HPDE6-E6E7 (cell line): ENCODE measurements at regions not wholly inside any gene's neighbourhood (a gene's known extent, or its start where the extent isn't known, plus 50 kb on each side); places are given as distances from the start of the nearest gene placed in this dataset.
A peak's percentile ranks its signal among the peaks of the same experiment; 100 is the strongest.
"Not testable (repeated sequence)": the region's sequence is repeated elsewhere in the genome, so short reads cannot be mapped to it uniquely, and the experiment has no call there.

ENCODE experiments used
- DNase-seq: peaks from one replicate; pipeline ENCODE4 v3.0.0; 2011; ENCODE audit warnings: missing footprints; ENCODE audit errors: extremely low spot score

DNA sequence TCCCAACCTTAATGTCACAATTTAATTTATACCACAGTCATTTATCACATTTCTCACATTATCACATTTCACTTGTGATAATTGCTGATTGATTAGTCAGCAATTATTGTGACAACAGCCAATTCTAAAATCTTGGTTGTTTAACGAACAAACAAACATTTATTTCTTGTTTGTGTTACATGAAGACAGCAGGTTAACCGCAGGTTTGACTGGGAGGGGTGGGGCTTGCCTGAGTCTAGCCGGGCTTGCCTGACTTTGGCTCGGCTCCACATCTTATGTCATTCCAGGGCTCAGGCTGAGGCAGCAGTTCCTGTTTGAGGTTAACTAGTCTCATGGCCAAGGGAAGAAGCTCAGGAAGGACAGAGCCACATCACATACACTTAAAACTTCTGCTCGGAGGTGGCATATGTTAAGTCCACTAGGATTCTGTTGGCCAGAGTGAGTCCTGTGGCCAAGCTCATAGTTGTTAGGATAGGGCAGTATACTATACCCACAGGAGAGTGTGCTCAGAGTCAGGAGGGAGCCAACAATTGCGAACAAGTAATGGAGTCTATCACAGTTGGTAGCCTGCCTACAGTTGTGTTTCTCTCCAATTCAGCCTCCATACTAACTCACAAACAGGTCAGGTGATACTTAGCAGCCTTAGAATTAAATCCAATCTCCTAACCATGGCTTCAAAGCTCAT is 90.0 kb upstream of the IFNGR1 start:
- peak; percentile 76 for DNase-seq

DNA sequence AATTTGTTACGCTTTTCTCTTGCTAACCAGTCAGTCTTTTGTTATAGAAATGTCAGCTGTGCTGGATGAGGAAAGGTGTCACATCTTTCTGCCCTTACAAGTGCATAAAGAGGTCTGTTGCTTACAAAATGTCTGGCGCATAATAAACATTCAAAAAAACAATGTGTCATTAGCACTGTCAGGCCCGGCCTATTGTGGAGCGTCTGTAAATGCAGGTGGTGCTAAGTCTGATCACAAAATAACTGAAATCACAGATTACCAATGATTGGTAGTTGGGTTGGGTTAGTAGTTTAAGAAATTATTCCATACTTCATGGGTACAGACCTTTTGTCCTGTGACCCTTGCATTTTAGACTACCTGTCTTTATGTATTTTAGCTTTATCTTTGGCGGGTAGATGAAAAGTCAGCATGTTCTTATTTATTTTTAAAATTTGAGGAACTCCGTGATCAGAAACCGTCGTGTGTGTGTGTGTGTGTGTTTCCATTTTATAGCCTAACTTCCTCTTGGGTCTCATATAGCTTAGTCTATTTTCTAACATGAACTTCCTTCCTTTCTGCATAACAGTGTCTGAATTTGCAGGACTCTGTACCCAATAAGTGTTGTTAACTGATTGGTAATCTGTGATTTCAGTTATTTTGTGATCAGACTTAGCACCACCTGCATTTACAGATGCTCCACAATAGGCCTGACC is 88.1 kb upstream of the IFNGR1 start:
- DNase-seq, result no peak

DNA sequence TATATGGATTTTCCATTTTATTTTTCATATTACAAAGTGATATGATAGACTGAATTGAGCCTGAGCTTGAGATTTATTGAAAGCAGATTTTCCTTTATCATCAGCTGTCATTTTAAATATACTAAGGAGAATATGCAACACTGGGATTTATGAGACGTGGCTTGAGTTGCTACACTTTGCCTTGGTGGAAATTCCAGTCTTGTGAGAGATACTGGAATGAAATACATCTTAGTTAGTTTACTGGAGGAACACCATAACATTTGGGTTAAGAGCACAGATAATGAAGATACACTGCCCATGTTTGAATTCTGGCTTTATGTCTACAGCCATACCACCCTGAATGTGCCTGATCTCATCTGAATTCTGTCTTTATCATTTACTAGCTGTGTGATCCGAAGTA is 86.5 kb upstream of the IFNGR1 start:
- DNase-seq, result no peak

DNA sequence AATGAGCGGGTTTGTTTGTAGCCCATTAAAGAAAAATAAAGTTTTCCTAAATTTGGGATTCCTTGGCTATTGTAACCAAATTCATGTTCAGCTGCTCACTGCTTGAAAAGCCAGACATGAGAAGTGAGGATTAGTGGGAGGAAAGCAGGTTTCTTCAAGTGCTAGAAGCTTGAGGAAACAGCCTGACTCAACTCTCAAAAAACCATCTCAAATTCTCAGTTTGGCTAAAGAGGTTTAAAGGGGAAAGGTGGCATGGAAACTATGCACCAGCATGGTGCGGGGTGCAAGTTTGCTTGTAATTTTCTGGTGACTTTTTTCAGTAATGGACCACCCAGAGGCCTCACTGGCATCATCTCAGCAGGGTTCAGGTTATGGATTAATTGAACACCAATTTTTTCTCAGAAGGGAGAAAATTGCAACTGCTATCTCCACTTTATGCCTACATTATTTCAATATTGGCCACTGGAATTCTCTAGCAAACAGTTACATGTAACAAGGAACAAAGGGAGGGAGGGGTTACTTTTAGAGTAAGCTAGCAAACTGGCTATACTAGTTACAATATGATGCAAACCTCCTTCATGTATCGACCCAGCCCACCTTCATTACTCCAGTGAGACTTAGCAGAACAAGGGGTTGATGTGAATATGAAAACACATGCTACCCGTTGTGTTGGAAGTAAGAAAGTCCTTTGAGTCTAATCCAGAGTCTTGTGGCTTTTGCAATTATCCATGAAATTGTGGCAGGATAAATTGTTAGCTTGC is 85.0 kb upstream of the IFNGR1 start:
- no peak for DNase-seq

DNA sequence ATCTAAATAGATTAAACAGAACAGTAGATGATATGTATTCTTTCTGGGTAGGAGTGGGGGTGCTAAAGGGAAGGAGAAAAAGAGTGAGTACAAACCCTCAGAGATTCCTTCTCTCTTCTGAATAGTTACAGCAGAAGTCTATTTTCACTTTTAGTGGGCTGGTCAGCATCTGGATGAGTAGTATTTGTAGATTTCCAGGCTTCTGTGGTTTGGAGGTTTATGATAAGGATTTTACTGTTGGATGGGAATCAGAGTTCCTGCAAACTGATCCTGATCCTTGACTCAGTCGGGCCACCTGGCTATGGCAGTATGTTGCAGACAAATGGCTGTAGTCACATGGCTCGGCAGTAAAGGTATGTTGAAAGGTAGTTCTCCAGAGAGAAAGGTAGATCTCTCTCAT is 84.3 kb upstream of the IFNGR1 start:
- no peak for DNase-seq

DNA sequence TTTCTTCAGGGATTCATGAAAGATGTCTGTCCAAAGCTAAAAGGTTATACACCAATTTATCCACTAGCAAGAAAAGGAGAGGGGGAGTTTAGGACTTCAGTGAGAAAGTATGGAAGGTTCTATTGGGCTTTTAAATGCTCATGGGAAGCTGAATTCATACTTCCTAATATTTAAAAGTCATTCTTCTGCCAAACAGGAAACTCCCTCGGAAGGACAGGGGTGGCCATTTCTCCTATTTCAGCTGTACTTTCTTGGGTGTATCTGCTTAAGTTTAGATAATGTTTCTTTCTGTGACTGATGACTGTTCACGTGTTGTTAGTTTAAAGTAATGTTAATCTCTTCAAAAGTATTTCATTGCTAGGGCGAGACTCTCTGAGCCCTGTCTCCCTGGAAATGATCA is 80.5 kb upstream of the IFNGR1 start:
- DNase-seq, result no peak

DNA sequence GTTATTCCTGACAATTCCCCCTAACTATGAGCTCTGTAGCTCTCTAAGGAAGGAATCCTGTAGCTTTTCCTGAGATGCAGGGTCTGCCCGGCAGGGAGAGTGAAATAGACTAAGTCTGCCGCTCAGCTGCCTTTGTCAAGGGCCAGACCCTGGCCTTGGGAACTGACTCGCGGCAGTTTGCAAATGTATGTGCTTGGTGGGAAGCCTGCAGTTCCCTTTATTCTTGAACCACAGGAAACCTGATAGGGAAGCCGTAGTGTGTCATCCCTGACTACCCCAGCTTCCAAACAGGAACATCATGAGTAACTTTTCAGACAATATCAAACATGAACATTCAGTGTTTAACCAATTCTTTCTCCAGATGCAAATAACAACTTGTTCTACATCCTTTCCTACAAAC is 78.7 kb upstream of the IFNGR1 start:
- DNase-seq, result peak; percentile 32

DNA sequence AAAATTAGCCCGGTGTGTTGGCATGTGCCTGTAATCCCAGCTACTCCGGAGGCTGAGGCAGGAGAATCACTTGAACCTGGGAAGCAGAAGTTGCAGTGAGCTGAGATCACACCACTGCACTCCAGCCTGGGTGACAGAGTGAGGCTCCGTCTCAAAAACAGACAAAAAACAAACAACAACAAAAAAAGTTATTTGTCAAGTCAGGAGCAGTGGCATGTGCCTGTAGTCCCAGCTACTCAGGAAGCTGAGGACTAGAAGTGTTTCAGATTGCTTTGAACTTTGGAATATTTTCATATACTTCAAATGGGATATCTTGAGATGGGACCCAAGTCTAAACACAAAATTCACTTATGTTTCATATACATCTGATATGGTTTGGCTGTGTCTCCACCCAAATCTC is 73.1 kb upstream of the IFNGR1 start:
- not testable (repeated sequence) for DNase-seq

DNA sequence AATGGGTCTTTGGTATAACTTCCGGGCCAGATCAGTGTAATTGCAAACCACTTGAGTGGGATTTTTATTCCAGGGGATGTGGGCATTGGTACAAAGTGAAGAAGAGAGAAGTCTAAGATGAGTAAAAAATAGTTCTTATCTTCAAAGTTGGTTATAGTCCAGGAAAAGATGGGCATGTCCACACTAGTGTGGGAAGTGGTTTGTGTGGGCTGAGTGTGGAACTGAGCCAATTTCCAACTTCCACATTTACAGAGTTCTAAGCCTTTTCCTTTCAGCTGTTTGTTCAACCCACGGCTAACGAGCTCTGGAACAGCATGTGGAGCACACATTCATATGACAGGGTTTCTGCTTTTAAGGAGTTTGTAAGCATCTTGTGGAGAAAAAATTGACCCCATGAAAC is 72.3 kb upstream of the IFNGR1 start:
- no peak for DNase-seq

DNA sequence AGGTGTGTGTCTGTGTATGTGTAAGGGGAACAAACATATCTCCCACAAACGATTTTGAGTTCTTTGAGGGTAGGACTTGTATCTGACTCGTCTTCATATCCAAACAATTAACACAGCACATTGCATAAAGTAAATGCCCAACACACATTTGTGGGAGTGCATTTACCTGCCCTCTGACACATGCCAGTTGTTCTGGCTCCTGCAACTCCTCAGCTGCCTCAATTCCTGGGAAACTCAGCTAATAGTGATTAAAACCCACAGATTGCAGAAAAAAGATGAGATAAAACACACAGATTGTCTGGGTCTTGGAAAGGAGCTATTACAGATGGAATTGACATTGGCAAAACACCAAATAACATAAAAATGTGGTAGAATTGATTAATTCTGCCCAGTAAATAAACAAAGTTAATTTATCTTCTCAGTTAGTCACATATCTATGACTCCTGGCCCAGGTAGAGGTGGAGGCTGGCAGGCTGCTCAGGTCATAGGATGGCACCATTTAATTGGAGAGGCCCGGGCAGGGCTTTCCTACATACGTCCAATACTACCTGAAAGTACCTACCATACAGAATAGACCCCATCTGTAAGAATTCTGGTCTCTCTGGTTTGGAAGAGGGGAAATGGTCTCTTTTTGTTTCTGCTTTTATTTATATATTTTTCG is 71.5 kb upstream of the IFNGR1 start:
- no peak for DNase-seq

DNA sequence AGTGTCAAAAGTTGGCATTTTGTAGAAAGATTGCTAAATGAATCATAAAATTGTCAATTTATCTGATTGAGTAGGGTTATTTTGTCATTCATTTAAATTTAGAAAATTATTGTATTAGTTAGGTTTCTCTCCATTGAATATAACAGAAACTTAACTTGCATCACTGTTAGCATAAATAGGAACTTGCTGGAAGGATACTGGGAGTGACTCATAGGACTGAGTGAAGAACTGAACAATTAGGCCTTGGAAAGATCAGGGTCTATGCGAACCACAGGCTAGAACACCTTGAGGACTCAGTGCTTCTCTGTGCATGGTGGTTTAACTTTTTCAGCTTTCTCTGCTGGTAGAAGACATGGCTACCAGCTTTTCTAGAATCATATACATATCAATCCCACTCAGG is 67.7 kb upstream of the IFNGR1 start:
- DNase-seq, result no peak

DNA sequence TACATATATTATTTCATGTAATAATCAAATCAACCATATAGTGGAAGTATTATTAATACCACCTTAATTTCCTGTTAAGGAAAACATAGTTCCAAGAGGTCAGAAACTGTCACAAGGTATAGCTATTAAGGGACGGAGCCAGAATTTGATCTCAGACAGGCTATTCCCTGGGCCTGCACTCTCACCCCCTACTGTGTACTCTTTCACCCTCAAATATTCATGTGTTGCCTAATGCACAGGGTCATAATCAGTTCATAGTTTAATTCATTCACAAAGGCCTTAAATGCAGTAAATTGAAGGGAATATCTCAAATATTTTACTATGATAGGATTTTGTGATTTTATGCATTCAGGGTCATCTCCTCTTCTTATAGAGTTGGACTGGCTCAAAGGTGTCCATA is 67.2 kb upstream of the IFNGR1 start:
- DNase-seq, result no peak

DNA sequence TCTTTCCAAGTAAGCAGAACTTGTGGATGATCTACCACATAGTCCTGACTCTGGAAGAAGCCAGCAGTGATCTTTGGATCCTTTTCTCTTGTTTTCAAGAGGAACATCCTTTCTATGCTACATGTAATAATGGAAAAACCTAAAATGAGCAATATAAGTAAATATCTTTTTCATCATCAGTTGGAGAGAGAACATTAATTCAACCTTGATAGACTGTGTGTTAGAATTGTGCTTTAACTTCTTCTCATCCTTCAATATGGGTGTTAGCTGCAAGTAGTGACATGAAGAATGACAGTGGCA is 65.6 kb upstream of the IFNGR1 start:
- no peak for DNase-seq

DNA sequence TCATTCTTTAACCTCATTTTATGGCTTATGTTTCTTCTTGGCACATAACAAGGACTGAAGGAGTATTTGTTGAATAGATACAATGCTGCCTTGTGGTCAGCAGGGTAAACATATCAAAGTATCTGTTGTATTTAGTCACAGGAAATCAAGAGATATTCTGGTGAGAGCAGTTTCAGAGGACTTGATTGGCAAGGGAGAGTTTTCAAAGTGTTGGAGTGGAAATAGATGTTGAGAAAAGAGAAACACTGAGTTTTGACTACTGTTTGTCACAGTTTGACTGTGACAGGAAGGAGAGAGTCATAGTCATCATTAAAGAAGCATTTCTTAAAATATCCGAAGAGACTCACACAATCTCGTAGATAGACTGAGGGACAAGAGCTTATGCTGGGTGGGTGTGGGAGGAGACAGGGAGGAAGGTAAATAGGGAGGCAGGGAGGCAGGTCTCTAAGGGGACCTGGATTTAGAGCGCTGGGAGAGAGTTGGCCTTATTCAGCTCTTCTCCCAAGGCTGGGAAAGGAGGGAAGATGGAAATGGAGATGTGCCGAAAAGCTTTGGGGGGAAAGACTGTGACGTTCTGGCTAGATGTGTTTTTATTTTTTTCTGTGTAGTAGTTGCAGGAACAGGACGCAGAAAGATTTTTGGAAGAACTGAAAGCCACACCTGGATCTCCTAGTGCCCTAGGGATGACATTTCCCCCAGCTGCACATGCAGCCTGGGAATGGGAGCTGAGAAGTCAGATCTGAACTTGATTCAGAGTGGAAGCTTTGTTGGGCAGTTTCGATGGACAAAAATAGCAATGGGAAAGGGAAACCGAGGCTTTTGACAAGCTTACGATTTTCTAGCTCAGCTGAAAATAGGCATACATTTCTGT is 65.0 kb upstream of the IFNGR1 start:
- no peak for DNase-seq

DNA sequence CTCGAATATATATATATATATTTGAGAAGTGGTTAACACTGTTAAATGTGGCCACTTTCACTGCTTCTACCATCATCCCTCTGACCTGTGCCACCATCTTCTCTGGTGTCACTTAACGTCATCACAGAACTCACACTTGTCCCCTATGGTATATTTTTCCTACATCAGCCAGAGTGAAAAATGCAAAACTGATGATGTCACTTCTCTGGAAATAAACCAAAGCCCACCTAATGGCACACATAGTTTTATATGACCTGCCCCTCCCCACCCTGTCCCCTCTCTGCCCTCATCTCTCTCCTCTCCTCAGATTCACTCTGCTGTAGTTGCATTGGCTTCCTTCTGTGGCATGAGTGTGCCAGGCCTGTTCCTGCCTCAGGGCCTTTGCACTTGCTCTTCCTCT is 63.9 kb upstream of the IFNGR1 start:
- DNase-seq, result no peak

DNA sequence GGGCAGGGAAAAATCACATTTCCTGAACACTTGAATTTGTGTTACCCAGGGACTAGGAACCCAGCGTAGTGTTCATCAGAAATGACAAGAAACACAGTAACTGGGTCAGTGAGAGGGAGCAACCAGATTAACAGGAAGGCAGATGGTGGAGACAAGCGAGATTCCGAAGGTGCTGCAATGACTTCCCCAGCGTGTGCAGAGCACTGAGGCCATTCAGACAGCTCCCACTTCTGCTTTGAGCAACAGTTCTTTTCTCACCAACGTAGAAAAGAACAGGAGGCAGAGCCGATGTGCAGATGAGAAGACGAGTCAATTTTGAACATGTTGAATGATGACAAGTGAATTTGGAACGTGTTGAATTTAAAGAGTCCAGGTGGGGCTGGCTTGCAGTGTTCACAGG is 63.1 kb upstream of the IFNGR1 start:
- DNase-seq, result no peak

DNA sequence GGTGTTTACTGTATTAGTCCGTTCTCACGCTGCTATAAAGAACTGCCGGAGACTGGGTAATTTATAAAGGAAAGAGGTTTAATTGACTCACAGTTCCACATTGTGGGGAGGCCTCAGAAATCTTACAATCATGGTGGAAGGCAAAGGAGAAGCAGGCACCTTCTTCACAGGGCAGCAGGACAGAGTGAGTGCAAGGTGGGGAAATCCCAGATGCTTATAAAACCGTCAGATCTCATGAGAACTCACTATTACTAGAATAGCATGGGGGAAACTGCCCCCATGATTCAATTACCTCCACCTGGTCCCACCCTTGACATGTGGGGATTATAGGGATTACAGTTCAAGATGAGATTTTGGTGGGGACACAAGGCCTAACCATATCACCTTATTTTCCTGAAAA is 60.1 kb upstream of the IFNGR1 start:
- not testable (repeated sequence) for DNase-seq

DNA sequence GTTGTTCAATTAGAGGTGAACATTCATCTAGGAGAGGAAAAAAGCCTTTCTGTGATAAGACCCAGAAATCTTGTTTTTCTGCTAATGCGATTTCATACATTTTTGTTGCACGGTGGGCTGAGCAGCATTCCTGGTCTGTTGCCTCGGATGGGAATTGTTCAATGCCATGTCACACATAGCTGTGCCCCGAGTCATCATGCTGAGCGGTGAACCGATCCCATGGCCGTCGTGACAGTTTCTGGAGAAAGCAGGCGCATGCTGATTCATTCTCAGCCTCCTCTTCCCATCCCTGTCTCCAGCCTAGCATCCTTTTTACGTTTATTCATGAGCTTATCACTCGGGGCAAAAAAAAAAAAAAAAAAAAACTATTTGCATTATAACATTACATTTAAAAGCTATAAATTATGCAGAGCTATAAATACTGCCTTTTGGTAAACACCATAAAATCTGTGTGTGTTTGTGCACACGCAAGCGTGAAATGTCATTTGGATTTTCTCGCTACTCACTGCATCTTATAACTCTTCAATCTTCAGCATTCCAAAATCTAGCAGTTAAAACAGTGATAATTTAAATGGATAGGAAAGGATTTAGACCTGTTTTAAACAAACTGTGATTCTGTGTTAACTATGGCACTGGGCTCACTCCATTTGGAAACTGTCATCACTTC is 58.9 kb upstream of the IFNGR1 start:
- peak; percentile 21 for DNase-seq

DNA sequence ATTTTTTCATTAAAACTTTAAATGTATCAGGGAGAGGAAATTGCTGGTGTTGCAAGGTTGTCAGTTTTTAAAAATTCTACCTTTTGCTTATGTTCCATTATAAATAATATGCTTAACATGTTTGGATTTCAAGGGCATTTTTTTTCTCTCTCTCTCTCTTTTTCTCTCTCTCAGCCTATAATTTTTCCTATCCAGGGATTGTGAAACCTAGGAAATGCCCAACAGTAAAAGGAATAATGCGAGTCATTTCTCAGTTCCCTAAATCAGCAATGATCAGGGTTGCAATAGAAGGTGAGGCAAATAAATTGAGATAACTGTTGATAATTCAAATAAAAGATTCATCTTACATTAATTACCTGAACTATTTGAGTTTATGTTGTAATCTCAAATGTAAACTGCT is 53.2 kb upstream of the IFNGR1 start:
- no peak for DNase-seq

DNA sequence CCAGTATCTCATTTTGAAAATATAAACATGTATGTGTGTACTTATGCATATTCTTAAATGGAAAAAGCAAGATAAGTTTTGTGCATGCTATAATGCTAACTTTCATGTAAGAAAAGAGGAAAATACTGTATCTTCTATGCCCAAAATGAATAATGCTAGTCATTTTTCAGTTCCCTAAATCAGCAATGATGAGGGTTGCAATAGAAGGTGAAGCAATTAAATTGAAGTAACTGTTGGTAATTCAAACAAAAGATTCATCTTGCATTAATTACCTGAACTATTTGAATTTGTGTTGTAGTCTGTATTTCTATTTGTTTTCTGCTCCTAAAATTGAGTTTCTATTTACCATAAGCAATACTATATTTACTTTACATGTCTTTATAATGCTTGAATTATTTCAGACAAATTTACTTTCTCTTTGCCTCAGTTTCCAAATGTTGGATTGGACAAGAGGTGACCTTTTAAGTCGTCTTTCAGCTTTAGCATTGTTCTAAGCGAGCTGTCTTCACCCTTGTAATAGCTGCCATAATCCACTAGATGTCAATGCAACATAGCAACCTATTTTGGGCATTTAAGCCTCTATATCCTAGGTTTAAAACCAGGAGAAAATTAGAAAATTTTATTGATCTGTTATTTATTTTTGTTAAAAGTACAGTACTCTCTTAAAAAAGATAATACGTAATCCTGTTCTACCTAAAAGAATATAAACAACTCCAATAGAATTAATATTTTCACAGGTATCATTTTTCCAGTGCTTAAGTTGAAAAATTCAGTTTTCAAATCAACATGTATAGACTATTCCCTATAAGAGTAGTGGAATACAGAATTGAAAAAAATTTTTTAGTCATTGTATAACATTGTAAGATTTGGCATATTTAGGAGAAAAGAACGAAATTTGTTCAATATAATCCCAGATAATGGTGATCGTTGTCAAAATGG is 52.3 kb upstream of the IFNGR1 start:
- DNase-seq, result peak; percentile 27
